ENCODE measurements at regions not wholly inside any gene's neighbourhood (a gene's known extent, or its start where the extent isn't known, plus 50 kb on each side); places are given as distances from the start of the nearest gene placed in this dataset.

DNA sequence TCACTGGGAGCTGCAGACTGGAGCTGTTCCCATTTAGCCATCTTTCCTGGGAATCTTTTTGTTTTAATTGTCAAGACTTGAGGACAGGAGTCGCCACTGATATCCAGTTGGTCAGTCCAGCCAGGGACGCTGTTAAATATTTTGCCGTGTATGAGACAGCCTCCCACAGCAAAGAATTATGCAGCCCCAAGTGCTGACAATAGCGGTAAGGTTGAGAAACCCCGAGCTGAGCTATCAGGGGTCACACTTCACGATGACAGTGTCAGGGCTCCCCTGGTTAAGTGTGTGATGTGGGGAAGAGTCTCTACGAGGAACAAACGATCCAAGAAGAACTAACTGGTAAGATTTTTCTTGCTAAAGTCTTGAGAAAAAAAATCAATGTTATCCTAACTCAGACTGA lies 372.0 kb upstream of the MPDZ start:
- H3K27me3 ChIP-seq = no peaks in the 10 kb centered on the region
- H3K36me3 ChIP-seq = no peaks in the 10 kb centered on the region
- TF ChIP-seq, protein P1, sequence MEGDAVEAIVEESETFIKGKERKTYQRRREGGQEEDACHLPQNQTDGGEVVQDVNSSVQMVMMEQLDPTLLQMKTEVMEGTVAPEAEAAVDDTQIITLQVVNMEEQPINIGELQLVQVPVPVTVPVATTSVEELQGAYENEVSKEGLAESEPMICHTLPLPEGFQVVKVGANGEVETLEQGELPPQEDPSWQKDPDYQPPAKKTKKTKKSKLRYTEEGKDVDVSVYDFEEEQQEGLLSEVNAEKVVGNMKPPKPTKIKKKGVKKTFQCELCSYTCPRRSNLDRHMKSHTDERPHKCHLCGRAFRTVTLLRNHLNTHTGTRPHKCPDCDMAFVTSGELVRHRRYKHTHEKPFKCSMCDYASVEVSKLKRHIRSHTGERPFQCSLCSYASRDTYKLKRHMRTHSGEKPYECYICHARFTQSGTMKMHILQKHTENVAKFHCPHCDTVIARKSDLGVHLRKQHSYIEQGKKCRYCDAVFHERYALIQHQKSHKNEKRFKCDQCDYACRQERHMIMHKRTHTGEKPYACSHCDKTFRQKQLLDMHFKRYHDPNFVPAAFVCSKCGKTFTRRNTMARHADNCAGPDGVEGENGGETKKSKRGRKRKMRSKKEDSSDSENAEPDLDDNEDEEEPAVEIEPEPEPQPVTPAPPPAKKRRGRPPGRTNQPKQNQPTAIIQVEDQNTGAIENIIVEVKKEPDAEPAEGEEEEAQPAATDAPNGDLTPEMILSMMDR (IDR thresholded peaks at IDR 0.05; ENCODE audit: low read depth, low read length) = no peak
- DNase-seq (ENCODE audit: low read depth in 1 of 2, low spot score in 1 of 2) = no peak
- H3K27ac ChIP-seq = no peak overlapping the region
- no peaks in the 10 kb centered on the region for H3K4me1 ChIP-seq (ENCODE audit: low read depth)
- no peak overlapping the region for H3K4me3 ChIP-seq
- H3K9me3 ChIP-seq (ENCODE audit: low read depth) = no peaks in the 10 kb centered on the region

DNA sequence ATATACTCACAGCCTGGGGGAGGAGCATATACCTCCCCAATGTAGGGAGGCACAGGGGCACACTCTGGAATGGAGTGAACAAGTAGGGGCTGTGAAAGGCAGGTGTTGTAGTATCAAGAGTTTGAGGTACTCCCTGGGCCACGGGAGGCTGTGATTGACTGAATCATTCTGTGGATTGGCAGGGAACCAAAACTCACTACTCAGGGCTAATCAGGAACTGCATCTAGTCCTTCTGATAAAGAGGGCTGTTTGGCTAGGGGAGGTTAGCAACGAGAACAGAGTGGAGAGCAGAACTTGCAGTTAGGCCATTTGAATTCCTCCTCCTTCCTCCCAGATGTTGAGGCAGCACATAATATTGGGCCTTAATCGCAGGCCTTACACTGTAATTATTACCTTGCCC lies 369.2 kb upstream of the MPDZ start:
- no peak overlapping the region for H3K27ac ChIP-seq
- no peaks in the 10 kb centered on the region for H3K4me1 ChIP-seq (ENCODE audit: low read depth)
- no peaks in the 10 kb centered on the region for H3K9me3 ChIP-seq (ENCODE audit: low read depth)
- no peaks in the 10 kb centered on the region for H3K27me3 ChIP-seq
- TF ChIP-seq, protein P1 (IDR thresholded peaks at IDR 0.05; ENCODE audit: low read depth, low read length) = no peak
- H3K36me3 ChIP-seq = no peaks in the 10 kb centered on the region
- no peak overlapping the region for H3K4me3 ChIP-seq
- no peak for DNase-seq (ENCODE audit: low read depth in 1 of 2, low spot score in 1 of 2)

- Histone ChIP-seq H3K27ac (no peak overlapping the region), H3K36me3 (no peaks in the 10 kb centered on the region), H3K9me3 (ENCODE audit: low read depth) (no peaks in the 10 kb centered on the region), H3K27me3 (no peaks in the 10 kb centered on the region), H3K4me3 (no peak overlapping the region), H3K4me1 (ENCODE audit: low read depth) (no peaks in the 10 kb centered on the region)
- TF ChIP-seq, protein P1 (IDR thresholded peaks at IDR 0.05; ENCODE audit: low read depth, low read length) = no peak
- no peak for DNase-seq (ENCODE audit: low read depth in 1 of 2, low spot score in 1 of 2)
Measured at GRCh38 chr9:13648068-13648467, 368.6 kb upstream of the MPDZ start.

- DNase-seq (ENCODE audit: low read depth in 1 of 2, low spot score in 1 of 2) = no peak
- Histone ChIP-seq H3K4me1 (ENCODE audit: low read depth) (no peaks in the 10 kb centered on the region), H3K4me3 (no peak overlapping the region), H3K9me3 (ENCODE audit: low read depth) (no peaks in the 10 kb centered on the region), H3K27ac (no peak overlapping the region), H3K27me3 (no peaks in the 10 kb centered on the region), H3K36me3 (no peaks in the 10 kb centered on the region)
- TF ChIP-seq, protein P1 (IDR thresholded peaks at IDR 0.05; ENCODE audit: low read depth, low read length) = no peak
Measured at GRCh38 chr9:13646500-13647021, 367.1 kb upstream of the MPDZ start.

GRCh38 chr9:13645557-13645956 lies 366.1 kb upstream of the MPDZ start:
- no peak for DNase-seq (ENCODE audit: low read depth in 1 of 2, low spot score in 1 of 2)
- Histone ChIP-seq H3K27me3 (no peaks in the 10 kb centered on the region), H3K27ac (no peak overlapping the region), H3K9me3 (ENCODE audit: low read depth) (no peaks in the 10 kb centered on the region), H3K4me1 (ENCODE audit: low read depth) (no peaks in the 10 kb centered on the region), H3K36me3 (no peaks in the 10 kb centered on the region), H3K4me3 (no peak overlapping the region)
- TF ChIP-seq, protein P1 (IDR thresholded peaks at IDR 0.05; ENCODE audit: low read depth, low read length) = no peak

- no peaks in the 10 kb centered on the region for H3K36me3 ChIP-seq
- H3K4me1 ChIP-seq (ENCODE audit: low read depth) = no peaks in the 10 kb centered on the region
- TF ChIP-seq, protein P1 (IDR thresholded peaks at IDR 0.05; ENCODE audit: low read depth, low read length) = no peak
- H3K4me3 ChIP-seq = no peak overlapping the region
- no peak overlapping the region for H3K27ac ChIP-seq
- DNase-seq (ENCODE audit: low read depth in 1 of 2, low spot score in 1 of 2) = no peak
- no peaks in the 10 kb centered on the region for H3K9me3 ChIP-seq (ENCODE audit: low read depth)
- no peaks in the 10 kb centered on the region for H3K27me3 ChIP-seq
Measured at GRCh38 chr9:13644675-13645074, 365.2 kb upstream of the MPDZ start.
